H54 (cell line): ENCODE measurements at regions not wholly inside any gene's neighbourhood (a gene's known extent, or its start where the extent isn't known, plus 50 kb on each side); places are given as distances from the start of the nearest gene placed in this dataset.

Source experiments
- DNase-seq: peaks from one replicate; pipeline ENCODE4 v3.0.0; 2011; ENCODE audit warnings: low spot score, mixed read lengths; ENCODE audit not compliant: insufficient read length
- FAIRE-seq: peaks from 3 replicates; lab custom pipeline; 2011; peaks lifted over from hg19 to GRCh38; lab: Jason Lieb, UNC
- POLR2A ChIP-seq: IDR thresholded peaks from 2 replicates; pipeline ENCODE4 v1.6.1; 2011; ENCODE audit warnings: low read depth, mild to moderate bottlenecking, low read length

DNA sequence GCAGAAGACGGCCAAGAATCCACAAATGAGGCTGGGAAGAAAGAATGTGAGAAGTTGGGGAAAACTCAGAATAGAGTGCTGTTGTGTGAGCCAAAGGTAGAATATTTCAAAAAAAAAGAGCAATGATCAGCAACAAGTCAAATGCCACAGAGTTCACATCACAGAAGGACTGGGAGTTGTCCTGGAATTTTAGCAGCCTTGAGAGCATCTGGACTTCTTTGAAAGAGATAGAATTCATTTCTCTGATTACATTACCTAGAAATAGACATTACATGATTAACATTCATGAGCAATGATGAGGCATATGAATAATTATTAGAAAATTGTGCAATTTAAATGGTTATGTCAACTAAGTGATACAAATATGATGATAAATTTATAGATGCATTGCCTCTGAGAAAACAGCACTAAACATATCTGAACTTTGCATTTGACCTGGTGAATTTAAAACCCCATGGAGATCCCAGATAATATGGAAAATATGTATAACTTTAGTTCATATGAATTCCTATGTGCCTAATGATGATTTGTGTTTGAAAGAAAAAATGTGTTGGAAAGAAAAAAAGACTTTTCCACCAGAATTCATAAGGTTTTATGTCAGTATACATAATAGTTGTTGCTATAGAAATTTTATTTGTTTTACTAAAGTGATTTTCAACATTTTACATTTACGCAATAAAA is 186.2 kb downstream of the POSTN start:
- FAIRE-seq (no peak), DNase-seq (no peak)
- no peak for TF ChIP-seq POLR2A

GRCh38 chr13:37410316-37410715 is 188.3 kb downstream of the POSTN start:
- DNase-seq (no peak), FAIRE-seq (no peak)
- no peak for TF ChIP-seq POLR2A

- no peak for DNase-seq
- FAIRE-seq = no peak
These were observed 188.8 kb downstream of the POSTN start for GRCh38 chr13:37409756-37410155.

DNA sequence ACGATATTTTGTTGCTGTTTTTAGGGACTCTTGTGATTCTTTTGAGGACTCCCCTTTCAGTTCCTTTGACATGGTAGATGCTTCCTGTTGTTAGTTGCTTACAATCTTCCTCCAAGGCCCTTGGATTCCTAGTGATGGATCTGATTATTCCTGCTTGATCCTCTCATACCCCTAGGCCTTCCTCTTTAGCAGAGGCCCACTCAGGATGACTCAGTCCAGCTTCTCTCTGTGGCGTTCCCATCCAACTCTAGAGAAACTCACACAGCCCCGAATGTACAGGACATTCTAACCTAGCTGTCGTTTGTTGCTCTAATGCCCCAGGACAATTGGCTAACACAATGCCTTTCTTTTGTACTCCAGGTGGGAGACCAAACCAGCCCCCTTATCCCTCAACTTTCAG is 191.4 kb downstream of the POSTN start:
- DNase-seq = no peak
- TF ChIP-seq POLR2A = no peak
- no peak for FAIRE-seq

More at GRCh38 chr13:37409756-37410155, 188.8 kb downstream of the POSTN start:
- TF ChIP-seq POLR2A = no peak

GRCh38 chr13:37406031-37406430 is 192.5 kb downstream of the POSTN start:
- DNase-seq (no peak), FAIRE-seq (no peak)
- TF ChIP-seq POLR2A = no peak

DNA sequence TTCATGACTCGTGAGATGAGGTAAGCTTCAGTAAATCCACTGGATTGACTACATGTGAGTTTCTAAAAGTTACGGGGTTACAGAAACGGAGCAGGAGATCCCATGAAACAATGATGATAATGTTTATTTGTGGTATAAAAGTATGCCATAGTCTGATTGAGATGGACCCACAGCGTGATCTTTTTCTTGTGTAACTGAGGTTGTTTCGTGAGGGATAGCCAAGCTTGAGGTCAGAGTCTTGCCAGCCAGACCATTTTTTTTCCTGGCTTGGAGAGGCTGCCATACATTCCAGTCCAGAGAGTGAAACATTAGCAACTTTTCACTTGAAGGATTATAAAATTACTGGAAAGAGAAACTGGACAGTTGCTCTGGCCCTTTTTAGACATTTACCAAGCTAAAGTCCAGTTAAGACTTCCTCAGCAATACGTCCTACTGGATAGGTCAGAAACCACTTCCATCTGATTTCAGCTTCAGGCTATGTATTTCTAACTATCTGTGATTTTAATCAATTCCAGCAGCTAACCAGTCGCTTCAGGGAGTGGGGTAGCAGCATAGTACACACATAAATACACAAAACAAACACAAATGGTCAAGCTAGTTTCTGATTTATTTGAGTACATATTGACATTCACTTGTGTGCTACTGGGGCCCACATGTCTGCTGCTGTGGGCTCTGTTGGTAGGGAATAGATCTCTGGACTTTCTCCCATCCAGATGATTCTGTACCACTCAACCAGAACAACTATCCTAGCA is 194.6 kb downstream of the POSTN start:
- FAIRE-seq (no peak), DNase-seq (no peak)
- TF ChIP-seq POLR2A = no peak

DNA sequence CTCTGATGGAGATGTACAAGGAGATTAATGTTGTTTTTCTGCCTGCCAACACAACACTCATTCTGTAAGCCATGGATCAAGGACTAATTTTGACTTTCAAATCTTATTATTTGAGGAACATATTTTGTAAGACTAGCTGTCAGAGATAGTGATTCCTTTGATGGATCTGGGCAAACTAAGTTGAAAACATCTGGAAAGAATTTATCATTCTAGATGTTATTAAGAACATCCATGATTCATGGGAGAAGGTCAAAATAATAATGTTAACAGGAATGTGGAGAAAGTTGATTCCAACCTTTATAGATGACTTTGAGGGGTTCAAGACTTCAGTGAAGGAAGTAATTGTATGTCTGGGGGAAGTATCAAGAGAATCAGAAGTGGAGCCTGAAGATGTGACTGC is 196.8 kb downstream of the POSTN start:
- TF ChIP-seq POLR2A = no peak
- DNase-seq (no peak), FAIRE-seq (no peak)

- TF ChIP-seq POLR2A = no peak
- no peak for FAIRE-seq
- no peak for DNase-seq
These were observed 201.0 kb downstream of the POSTN start for GRCh38 chr13:37397535-37397934.

DNA sequence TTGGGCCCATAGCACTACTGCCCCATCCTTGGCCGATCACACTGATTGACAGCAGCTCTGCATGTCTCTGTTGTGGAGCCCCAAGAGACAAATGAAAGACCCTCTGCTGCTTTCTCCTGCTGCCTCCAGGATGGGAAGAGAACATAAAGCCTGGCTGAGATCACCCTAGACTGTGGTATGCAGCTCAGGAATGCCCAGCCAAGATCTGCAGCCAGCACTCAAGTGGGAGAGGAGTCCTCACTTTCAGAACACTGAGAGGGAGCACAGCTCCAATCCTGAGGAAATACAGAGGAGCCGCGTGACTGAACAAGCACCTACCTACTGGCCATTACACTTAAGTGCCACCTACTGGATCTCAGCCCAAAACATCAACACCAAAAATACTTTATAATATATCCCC is 203.0 kb downstream of the POSTN start:
- no peak for FAIRE-seq
- no peak for TF ChIP-seq POLR2A
- DNase-seq = no peak

DNA sequence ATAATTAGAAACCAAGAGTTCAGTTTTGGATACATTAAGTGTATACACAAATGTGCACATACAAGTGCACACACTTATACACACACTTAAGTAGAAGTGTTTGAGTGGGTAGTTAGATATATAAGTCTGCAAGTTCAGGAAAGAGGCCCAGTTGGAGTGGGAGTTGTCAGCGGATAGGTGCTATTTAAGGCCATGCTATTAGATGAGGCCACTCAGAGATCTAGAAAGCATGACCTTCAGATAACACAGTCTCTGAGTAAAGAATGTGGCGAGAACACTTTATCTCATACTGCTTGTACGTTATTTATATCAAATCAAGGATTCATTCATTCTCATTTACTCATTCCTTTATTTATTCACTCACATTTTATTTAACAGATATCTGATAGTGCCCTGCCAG is 206.2 kb downstream of the POSTN start:
- FAIRE-seq = no peak

DNA sequence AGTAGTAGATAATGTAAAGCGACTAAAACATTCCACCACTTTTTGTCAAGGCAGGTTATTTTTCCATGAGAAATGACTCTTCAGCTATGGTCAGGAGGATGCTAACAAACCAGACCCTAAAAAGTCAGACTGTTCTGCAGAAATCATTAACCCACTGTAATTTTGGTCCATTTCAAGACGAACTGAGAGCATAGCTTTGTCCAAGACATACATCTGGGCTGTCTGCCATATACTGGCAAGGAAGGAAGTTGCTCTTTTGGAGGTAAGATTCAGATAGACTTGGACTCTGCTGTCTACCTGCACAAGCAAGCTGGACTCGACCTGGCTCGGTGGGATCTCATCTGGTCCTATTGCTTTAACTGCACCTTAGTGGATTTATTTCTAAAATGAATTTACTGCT is 207.8 kb downstream of the POSTN start:
- no peak for TF ChIP-seq POLR2A
- FAIRE-seq = no peak

More for the DNA sequence above, 206.2 kb downstream of the POSTN start:
- DNase-seq = no peak
- TF ChIP-seq POLR2A = no peak

DNA sequence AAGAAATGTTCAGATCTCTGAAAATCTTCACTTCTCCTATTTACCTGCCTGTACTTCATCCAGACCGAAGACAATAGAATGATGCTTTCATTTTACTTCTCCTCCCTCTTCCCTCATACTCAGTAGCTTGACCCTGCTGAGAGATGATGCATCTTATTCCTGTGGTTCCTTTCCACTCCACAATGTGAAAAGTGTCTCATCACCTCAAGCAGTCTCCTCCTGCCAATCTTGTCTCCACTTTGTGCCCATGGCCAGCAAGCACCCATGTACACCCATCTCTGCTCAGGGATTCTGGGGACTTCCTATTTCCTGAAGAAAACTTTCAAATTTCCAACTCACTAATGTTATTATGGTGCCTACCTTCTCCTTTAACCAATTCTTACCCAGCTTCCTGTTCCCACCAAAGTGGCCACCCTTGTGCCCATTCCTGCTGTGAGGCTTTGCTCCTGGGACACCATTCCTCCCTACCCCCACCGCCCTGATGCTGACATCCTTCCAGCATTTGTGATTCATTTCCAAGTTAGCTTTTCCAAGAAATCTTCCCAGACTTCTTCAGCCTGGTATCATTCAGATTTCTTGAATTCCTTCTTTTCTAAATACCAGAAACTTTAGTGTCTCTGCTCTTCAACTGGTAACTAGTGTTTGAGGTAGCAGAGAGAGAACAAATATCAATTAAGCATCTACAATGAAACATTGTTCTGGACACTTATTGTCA is 212.5 kb downstream of the POSTN start:
- no peak for DNase-seq
- FAIRE-seq = no peak
- TF ChIP-seq POLR2A = no peak

More for the DNA sequence above, 207.8 kb downstream of the POSTN start:
- no peak for DNase-seq

DNA sequence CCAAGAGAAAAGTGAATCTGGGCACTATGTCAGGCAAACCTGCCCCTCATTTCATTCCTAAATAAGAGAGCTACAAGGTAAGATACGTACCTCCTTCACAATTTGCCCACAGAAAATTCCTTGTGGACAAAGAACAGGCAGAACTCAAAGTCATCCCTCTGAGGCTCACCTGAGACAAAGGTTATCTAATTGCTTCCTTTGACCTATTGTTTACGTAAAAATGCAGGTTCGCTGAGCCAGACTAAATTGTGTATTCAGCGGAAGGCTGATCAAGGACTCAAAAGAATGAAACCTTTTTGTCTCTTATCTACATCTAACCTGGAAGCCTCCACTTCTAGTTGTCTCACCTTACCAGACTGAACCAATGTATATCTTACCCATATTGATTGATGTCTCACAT is 213.3 kb downstream of the POSTN start:
- TF ChIP-seq POLR2A = no peak
- no peak for DNase-seq
- no peak for FAIRE-seq

DNA sequence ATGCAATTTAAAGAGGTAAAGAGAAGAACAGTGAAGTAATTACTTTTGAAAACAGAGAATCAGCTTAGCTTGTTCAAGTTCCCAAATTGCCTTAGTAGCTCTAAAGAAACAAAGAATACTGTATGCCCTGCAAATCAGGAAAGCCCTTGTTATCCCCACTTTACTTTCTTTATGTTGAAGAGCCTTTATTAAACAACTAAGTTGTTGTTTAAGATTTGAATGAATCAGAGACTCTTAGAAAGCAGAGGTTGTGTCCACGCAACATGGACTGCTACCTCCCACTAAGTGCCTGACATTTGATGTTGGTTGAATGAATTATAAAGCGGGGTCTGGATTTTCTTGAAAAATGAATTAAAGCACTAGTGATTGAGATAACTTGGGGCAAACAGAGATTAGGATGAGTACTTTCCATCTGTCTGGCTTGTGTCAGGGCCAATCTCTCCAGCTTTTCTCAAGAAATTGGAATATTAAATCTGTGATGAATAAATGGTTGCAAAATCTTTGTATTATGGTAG is 214.7 kb downstream of the POSTN start:
- TF ChIP-seq POLR2A = no peak
- no peak for FAIRE-seq
- DNase-seq = no peak
